C1 segment of cervical spinal cord (tissue), 14 donors: ENCODE measurements at regions not wholly inside any gene's neighbourhood (a gene's known extent, or its start where the extent isn't known, plus 50 kb on each side); places are given as distances from the start of the nearest gene placed in this dataset.
"Not testable (repeated sequence)": the region's sequence is repeated elsewhere in the genome, so short reads cannot be mapped to it uniquely, and the experiment has no call there.

Source experiments
- DNase-seq, 14 donors: peaks; one replicate each; lab custom pipeline; 2025; lab: John Stamatoyannopoulos, UW

- peak in 2 of 14 donors; percentile 5 to 11 for DNase-seq
Measured at GRCh38 chr1:4171480-4172450, 271.7 kb upstream of the C1orf174 start.

DNA sequence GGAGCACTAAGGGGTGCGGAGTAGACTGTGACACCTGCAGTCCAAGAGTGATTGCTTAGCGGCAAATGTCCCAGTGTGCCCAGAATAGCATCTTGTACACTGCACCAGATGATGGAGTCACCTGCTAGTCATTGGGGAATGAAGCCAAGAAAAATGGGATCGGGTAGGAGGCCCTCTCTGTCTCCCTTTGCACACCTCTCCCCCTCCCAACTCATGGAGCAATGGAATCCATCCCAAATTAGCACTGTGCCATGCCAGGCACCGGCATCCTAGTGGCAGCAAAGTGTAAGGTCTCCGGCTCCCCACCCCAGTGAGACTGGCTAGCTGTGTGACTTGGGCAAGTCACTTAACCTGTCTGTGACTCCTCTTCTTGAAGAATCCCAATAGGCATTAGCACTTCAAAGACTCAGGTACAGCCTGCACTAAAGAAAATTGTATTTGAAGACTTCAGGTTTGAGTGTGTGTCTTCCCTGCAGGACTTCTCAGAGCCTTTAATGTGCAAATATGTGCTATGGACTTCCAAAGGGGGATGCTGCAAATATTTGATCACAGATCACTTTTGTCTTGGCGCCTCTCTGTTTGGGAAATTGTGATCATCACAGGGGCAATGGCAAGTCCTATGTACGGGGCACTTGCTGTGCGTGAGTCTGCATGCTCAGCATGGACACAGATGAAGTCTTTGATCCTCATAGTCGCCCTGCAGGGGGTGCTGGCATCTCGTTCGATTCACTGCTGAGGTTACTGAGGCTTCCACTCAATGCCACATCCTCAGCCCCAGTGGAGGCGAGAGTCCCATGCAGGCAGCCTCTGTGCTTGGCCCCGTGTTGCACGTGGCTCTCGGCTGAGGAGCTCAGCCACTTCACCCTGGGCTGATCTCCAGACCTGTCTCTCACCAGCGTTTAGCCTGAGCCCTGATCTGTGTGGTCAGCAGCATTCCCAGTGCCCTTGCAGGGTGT is 272.9 kb upstream of the C1orf174 start:
- peak in 1 of 14 donors; percentile 7 for DNase-seq

DNA sequence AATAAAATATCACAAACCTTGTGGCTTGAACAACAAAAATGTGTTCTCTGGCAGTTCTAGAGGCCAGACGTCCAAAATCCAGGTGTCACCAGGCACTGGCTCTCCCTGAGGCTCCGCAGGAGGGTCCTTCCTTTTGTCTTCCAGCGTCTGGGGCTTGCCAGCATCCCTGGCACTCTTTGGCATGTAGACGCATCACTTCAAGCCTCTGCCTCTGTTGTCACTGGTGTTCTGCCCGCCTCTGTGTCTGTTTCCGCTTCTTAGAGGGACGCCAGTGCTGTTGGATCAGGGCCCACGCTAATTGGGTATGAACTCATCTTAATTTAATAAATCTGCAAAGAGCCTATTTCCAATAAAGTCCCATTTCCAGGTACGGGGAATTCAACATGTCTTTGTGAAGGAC is 273.7 kb upstream of the C1orf174 start:
- no peak for DNase-seq

DNA sequence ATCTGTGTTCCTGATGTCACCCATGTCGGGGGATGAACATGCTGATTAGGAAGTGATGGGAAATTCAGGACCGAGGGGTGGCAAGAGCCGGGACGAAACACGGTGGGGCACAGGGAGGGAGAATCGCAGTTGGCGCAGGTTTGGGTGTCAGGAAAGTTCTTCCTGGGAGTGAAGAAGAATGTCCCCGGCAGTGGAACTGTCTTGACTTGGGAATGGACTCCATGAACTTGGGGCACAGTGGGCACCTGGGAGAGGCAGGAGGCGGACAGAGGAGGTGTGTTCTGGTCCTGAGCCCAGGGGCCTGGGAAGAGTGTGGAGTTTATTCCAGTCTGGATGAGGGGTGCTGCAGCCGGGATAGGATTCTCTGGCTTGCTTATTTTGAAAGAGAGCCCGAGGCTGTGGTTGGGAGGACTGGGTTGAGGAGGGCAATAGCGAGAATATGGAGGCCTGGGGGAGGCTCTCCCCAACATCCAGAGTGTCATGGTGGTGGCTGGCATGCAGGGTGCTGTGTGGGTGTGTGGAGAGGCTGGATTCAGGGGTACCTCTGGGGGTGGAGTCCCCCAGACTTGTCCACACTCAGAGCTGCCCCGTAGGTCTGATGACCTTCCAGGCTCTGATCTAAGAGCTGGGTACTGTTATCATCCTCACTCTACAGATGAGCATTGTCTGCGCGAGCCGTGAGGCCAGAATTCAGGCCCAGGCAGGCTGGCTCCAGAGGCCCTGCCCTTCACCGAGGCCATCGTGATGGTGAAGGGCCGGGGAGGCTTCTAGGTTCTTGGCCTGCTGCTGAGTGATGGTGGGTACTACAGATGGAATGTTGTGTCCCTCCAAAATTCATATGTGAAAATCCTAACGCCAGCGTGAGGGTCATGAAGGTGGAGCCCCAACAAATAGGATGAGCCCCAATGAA is 274.5 kb upstream of the C1orf174 start:
- no peak for DNase-seq

DNA sequence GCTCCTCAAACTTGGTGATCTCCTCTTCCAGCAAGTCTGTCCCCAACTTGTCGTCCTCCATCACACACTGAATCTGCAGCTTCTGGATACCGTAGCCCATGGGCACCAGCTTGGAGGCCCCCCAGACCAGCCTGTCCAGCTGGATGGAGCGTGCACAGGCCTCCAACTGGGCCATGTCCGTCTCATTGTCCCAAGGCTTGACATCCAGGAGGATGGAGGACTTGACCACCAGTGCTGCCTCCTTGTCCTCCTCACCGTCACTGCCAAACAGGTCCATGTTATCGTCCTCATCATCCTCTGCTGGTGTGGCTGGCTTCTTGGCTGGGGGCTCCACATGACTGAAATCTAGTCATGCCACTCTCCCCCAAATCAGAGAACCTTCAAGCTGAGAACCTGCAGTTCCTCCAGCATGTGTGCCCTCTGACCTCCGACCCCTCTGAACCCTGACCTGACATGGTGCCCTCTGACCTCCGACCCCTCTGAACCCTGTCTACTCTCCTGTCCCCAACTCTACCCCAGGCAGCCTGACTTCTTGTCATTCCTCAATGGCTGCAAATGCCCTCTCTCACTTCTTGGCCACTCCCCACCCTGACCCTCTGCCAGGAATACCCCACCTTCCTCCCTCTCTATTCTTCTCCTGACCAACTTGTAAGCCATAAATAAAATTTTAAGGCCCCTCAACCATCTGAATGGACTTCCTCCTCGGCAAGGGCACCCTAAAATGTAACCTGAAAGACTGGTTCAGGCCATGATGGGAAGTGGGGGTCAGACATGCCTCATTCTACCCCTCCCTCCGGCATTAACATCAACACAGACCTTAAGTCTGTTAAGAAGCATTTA is 275.7 kb upstream of the C1orf174 start:
- no peak for DNase-seq

GRCh38 chr1:4176841-4177240 is 276.8 kb upstream of the C1orf174 start:
- no peak for DNase-seq

GRCh38 chr1:4177425-4178150 is 277.5 kb upstream of the C1orf174 start:
- DNase-seq: no peak

- DNase-seq: no peak
Measured at GRCh38 chr1:4178501-4179113, 278.5 kb upstream of the C1orf174 start.

GRCh38 chr1:4179914-4180735 is 280.1 kb upstream of the C1orf174 start:
- no peak for DNase-seq

DNA sequence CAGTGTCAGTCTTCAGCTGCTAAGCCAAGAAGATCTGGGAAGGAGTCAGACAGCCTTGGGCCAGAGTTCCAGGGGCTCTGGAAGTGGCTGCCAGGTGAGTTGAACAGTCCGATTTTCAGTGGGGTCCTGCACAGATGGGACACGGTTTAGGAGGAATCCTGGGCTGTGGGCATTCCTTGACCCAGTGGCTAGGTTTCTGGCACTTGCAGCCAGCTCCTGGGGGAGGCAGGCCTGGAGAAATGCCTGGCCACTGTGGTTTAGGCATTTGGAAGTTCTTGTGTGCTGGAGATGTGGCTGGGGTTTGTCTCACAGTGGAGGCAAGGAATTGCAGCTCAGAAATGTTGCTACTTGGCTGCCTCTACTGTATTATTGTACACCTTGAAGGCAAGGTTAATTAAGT is 286.4 kb upstream of the C1orf174 start:
- DNase-seq: not testable (repeated sequence)

- no peak for DNase-seq
Measured at GRCh38 chr1:4203501-4203900, 303.4 kb upstream of the C1orf174 start.

DNA sequence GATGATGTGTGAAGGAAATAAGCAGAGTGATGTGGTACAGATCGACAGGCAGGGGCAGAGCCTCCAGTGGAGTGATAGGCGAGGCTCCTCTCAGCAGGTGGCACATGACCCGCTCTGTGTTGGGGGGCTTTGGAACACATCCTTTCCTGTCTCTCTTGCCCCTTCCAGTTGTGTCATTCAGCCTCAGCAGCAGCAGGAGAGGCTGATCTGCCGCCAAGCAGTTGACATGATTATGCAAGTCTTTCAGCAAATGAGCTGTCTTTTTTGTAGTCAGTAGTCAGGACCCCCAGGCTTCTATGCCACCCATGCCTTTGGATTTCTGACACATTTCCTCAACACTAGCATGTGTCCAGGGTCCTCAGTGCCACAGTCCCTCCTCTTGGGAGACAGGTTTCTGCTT is 307.1 kb upstream of the C1orf174 start:
- no peak for DNase-seq

DNA sequence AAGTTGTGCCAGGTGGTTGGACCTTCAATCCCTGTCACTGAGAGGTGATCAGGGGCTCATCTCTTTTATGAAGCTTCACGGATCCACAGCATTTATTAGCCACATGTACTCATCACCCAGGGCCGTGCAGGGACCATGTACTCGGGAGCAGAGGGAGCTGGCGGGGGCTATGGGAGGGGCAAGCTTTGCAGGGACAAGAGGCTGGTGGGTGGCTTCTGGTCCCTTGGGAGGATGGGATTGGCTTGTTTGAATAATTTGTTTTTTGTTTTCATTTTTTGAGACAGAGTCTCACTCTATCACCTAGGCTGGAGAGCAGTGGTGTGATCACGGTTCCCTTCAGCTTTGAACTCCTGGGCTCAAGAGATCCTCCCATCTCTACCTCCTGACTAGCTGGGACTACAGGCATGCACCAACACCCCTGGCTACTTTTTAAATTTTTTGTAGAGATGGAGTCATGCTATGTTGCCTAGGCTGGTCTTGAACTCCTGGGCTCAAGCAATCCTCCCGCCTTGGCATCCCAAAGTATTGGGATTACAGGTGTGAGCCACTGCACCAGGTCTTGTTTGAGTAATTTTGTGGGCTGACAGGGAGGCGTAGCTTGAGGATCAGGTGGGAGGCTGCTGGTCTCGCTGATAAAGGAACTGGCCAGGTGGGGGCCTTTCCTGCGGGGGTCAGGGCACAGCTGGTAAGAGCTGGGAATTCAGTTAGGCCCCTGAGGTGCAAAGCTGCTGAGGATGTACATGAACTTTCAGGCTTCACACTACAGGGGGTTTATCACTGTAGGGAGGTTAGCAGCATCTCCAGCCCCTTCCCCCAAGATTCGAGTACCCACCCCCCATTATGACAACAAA is 308.0 kb upstream of the C1orf174 start:
- DNase-seq: no peak

- DNase-seq: no peak
Measured at GRCh38 chr1:4210043-4210442, 310.0 kb upstream of the C1orf174 start.

GRCh38 chr1:4212796-4213195 is 312.7 kb upstream of the C1orf174 start:
- no peak for DNase-seq

- DNase-seq: no peak
Measured at GRCh38 chr1:4213366-4213973, 313.4 kb upstream of the C1orf174 start.

- DNase-seq: no peak
Measured at GRCh38 chr1:4214826-4215225, 314.8 kb upstream of the C1orf174 start.
